ENCODE measurements at regions not wholly inside any gene's neighbourhood (a gene's known extent, or its start where the extent isn't known, plus 50 kb on each side); places are given as distances from the start of the nearest gene placed in this dataset.

GRCh38 chr6:167471548-167471930 lies 146.7 kb downstream of the TTLL2 start:
- TF ChIP-seq, protein P1, sequence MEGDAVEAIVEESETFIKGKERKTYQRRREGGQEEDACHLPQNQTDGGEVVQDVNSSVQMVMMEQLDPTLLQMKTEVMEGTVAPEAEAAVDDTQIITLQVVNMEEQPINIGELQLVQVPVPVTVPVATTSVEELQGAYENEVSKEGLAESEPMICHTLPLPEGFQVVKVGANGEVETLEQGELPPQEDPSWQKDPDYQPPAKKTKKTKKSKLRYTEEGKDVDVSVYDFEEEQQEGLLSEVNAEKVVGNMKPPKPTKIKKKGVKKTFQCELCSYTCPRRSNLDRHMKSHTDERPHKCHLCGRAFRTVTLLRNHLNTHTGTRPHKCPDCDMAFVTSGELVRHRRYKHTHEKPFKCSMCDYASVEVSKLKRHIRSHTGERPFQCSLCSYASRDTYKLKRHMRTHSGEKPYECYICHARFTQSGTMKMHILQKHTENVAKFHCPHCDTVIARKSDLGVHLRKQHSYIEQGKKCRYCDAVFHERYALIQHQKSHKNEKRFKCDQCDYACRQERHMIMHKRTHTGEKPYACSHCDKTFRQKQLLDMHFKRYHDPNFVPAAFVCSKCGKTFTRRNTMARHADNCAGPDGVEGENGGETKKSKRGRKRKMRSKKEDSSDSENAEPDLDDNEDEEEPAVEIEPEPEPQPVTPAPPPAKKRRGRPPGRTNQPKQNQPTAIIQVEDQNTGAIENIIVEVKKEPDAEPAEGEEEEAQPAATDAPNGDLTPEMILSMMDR (conservative IDR thresholded peaks at IDR 0.05; ENCODE audit: low read depth, low read length) = no peak
- no peak for TF ChIP-seq EZH2 (IDR thresholded peaks at IDR 0.05; ENCODE audit: borderline replicate concordance, low read depth, low read length, poor library complexity, severe bottlenecking)

All from A673 (cell line).